CD4-positive, alpha-beta T cell (primary cell): ENCODE measurements at regions not wholly inside any gene's neighbourhood (a gene's known extent, or its start where the extent isn't known, plus 50 kb on each side); places are given as distances from the start of the nearest gene placed in this dataset.

Source experiments
- ATAC-seq: fragments of 200-7000 bp; cut with Tn5 transposase; one replicate; pipeline ENCODE4 v1.10.0; 2022; ENCODE audit warnings: mild to moderate bottlenecking; ENCODE audit not compliant: poor library complexity
- CTCF ChIA-PET: fragments of 350-600 bp; sonication (Branson Sonifier 250); formaldehyde crosslinking; loops from one replicate; lab custom pipeline; 2021; ENCODE audit warnings: antibody characterized with exemption, inconsistent platforms; lab: Charles Lee
- POLR2A ChIA-PET: fragments of 350-600 bp; sonication (Branson Sonifier 250); formaldehyde crosslinking; loops from one replicate; lab custom pipeline; 2021; ENCODE audit warnings: antibody characterized with exemption, inconsistent platforms; lab: Charles Lee
- DNase-seq, 14 experiments: peaks; one replicate each; pipeline ENCODE4 v3.0.0-alpha.2; 2013 to 2020; ENCODE audit warnings: mixed read lengths in 2 of 14
- H3K27ac ChIP-seq, 2 donors: one replicate each; pipeline versions ENCODE4 v1.5.1 to v1.7.0; 2013; ENCODE audit warnings: low read length in 2 of 2, low read depth in 1 of 2, mild to moderate bottlenecking in 1 of 2
- H3K27me3 ChIP-seq, 2 experiments: 1 replicate in 1 of 2; 2 replicates in 1 of 2; pipeline versions ENCODE4 v1.6.1 to v1.7.0; 2013; ENCODE audit warnings: low read length in 2 of 2, control low read depth in 1 of 2, mild to moderate bottlenecking in 1 of 2, moderate library complexity in 1 of 2; ENCODE audit not compliant: insufficient read depth in 2 of 2, control insufficient read depth in 1 of 2
- H3K36me3 ChIP-seq: one replicate; pipeline ENCODE4 v1.6.1; 2013; ENCODE audit warnings: low read length, control low read depth; ENCODE audit not compliant: insufficient read depth
- H3K4me1 ChIP-seq: one replicate; pipeline ENCODE4 v1.6.1; 2013; ENCODE audit warnings: low read length, control low read depth; ENCODE audit not compliant: insufficient read depth
- H3K4me3 ChIP-seq: one replicate; pipeline ENCODE4 v1.5.1; 2013; ENCODE audit warnings: mild to moderate bottlenecking, low read length, moderate library complexity
- H3K9me3 ChIP-seq, 2 experiments: 1 replicate in 1 of 2; 2 replicates in 1 of 2; pipeline versions ENCODE4 v1.6.1 to v1.7.0; 2013; ENCODE audit warnings: low read length in 2 of 2, mild to moderate bottlenecking in 2 of 2, control low read depth in 1 of 2, moderate library complexity in 1 of 2; ENCODE audit not compliant: control insufficient read depth in 1 of 2, insufficient read depth in 1 of 2
- H3K27ac Mint-ChIP-seq: one replicate; pipeline ENCODE4 v1.8.0; 2020; ENCODE audit warnings: mixed read lengths
- H3K27me3 Mint-ChIP-seq: one replicate; pipeline ENCODE4 v1.8.0; 2021; ENCODE audit warnings: mixed read lengths
- H3K36me3 Mint-ChIP-seq: one replicate; pipeline ENCODE4 v1.8.0; 2021; ENCODE audit warnings: low read depth, mixed read lengths
- H3K4me1 Mint-ChIP-seq: one replicate; pipeline ENCODE4 v1.8.0; 2021; ENCODE audit warnings: low read depth, mixed read lengths
- H3K4me3 Mint-ChIP-seq: one replicate; pipeline ENCODE4 v1.8.0; 2020; ENCODE audit warnings: mild to moderate bottlenecking, mixed read lengths
- H3K9me3 Mint-ChIP-seq: one replicate; pipeline ENCODE4 v1.8.0; 2020; ENCODE audit warnings: mixed read lengths
- CTCF ChIP-seq: fragments of 200-600 bp; IDR thresholded peaks from one replicate; pipeline ENCODE4 v1.8.0; 2022; ENCODE audit warnings: antibody characterized with exemption, mild to moderate bottlenecking
- intact Hi-C, 2 experiments: fragments of 100-400 bp; cut with DNase I in 1 of 2; cut with micrococcal nuclease in 1 of 2; formaldehyde crosslinking; loops; one replicate each; pipeline versions ENCODE4 v1.15.1 to v1.9.0; 2023 to 2025; cut with DNase I, micrococcal nuclease

DNA sequence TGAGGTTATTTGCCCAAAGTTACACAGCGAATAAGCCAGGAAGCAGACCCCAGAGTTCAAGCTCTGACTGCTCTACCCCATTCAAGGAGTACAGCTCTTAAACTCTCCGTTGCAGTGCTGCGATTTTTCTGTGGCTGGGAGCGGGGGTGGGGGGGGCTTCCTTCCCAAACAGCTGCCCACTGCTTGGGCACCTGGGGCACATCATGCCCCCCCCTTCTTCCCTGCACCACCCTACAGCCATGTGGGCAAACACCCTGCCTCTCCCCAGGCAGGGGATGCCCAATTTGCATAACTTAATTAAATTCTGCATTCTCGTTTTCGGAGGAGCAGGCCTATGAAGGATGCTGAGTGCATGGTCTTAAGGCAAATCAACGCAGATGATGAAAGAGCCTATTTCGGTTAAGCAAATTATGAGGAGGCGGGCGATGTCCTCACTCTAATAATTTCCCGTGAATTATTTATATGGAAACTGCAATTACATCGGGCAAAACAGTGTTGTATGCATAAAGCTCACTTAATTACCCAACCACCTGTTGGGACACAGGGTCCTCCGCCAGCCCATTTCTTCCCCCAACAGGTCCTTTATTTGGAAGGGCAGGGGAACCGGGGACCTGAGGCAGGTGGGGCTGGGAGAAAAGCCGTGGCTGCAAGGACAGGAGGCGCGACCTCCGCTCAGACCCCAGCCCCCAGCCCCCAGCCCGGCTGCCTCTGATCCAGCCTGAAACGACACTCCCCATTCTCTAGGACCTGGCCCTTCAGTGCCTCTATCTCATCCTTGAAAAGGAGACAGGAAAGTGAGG is 610.5 kb downstream of the BUD13 start:
- Mint-ChIP-seq H3K27me3 (peaks cover 35% of the 10 kb centered on the region), H3K9me3 (no peaks in the 10 kb centered on the region), H3K36me3 (no peaks in the 10 kb centered on the region), H3K27ac (no peak overlapping the region), H3K4me3 (no peak overlapping the region), H3K4me1 (no peaks in the 10 kb centered on the region)
- no peak overlapping the region for H3K4me3 ChIP-seq
- DNase-seq (no peak), ATAC-seq (no peak)
- H3K9me3 ChIP-seq, result peaks cover 0 to 9% of the 10 kb centered on the region in 2 experiments
- no peak for TF ChIP-seq CTCF
- H3K27me3 ChIP-seq, result peaks cover 5 to 6% of the 10 kb centered on the region in 2 experiments
- ChIA-PET POLR2A (no interaction called here), CTCF (no interaction called here)
- intact Hi-C loops, result no loop called here
- no peaks in the 10 kb centered on the region for H3K36me3 ChIP-seq
- H3K4me1 ChIP-seq, result no peaks in the 10 kb centered on the region
- no peak overlapping the region for H3K27ac ChIP-seq

DNA sequence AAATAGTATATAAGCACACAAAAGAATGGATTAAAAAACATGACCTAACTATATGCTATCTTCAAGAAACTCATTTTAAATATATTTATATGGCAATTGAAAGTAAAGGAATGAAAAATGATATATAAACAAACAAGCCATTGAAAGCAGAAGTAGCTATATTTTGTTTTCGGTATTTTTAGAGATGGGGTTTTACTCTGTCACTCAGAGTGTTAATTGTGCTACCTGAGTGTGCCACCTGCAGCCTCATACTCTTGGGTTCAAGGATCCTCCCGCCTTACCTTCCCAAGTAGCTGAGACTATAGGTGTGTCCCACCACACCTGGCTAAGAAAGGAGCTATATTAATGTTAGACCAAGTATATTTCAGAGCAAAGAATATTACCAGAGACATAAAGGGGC is 624.1 kb downstream of the BUD13 start:
- POLR2A ChIA-PET, result no interaction called here
- peaks cover 23% of the 10 kb centered on the region for H3K27me3 Mint-ChIP-seq
- DNase-seq (no peak), ATAC-seq (no peak)
- no peak for TF ChIP-seq CTCF
- no peaks in the 10 kb centered on the region for H3K4me1 Mint-ChIP-seq
- no peaks in the 10 kb centered on the region for H3K36me3 Mint-ChIP-seq
- H3K9me3 ChIP-seq, result peaks cover 0 to 14% of the 10 kb centered on the region in 2 experiments
- no peaks in the 10 kb centered on the region for H3K4me1 ChIP-seq
- no peaks in the 10 kb centered on the region for H3K36me3 ChIP-seq
- peaks cover 0 to 6% of the 10 kb centered on the region in 2 experiments for H3K27me3 ChIP-seq
- peaks cover 3% of the 10 kb centered on the region for H3K9me3 Mint-ChIP-seq
- no peak overlapping the region for H3K27ac ChIP-seq
- H3K4me3 ChIP-seq, result no peak overlapping the region
- H3K4me3 Mint-ChIP-seq, result no peak overlapping the region
- no peak overlapping the region for H3K27ac Mint-ChIP-seq
- intact Hi-C loops, result no loop called here
- CTCF ChIA-PET, result no interaction called here

GRCh38 chr11:116148056-116148455 is 624.7 kb downstream of the BUD13 start:
- DNase-seq (no peak), ATAC-seq (no peak)
- intact Hi-C loops, result no loop called here
- ChIA-PET POLR2A (no interaction called here), CTCF (no interaction called here)
- Histone ChIP-seq H3K9me3 (peaks cover 0 to 14% of the 10 kb centered on the region in 2 experiments), H3K36me3 (no peaks in the 10 kb centered on the region), H3K27me3 (peaks cover 0 to 6% of the 10 kb centered on the region in 2 experiments), H3K4me3 (no peak overlapping the region), H3K4me1 (no peaks in the 10 kb centered on the region), H3K27ac (no peak overlapping the region)
- Mint-ChIP-seq H3K4me3 (no peak overlapping the region), H3K4me1 (no peaks in the 10 kb centered on the region), H3K9me3 (peaks cover 3% of the 10 kb centered on the region), H3K27ac (no peak overlapping the region), H3K27me3 (peaks cover 23% of the 10 kb centered on the region), H3K36me3 (no peaks in the 10 kb centered on the region)
- TF ChIP-seq CTCF, result no peak
